IMR-90 (cell line): ENCODE measurements at regions not wholly inside any gene's neighbourhood (a gene's known extent, or its start where the extent isn't known, plus 50 kb on each side); places are given as distances from the start of the nearest gene placed in this dataset.

Source experiments
- ATAC-seq: fragments of 200-7000 bp; cut with Tn5 transposase; 2 replicates; pipeline ENCODE4 v1.9.1; 2020; ENCODE audit warnings: low read depth, mild to moderate bottlenecking, moderate library complexity
- BruUV-seq: library from RNA; stranded (reverse); fragments of 400-500 nt; replicated peaks from 2 replicates; lab custom pipeline; 2021; lab: Mats Ljungman, UMichigan
- CTCF ChIA-PET: fragments of 300-600 bp; formaldehyde crosslinking; extraction: SDS; loops from one replicate; lab custom pipeline; 2021; ENCODE audit warnings: antibody characterized with exemption; lab: Yijun Ruan, JAX
- POLR2A ChIA-PET: fragments of 300-600 bp; sonication (Branson Sonifier 250); formaldehyde crosslinking; loops from one replicate; lab custom pipeline; 2022; ENCODE audit warnings: antibody characterized with exemption; ENCODE audit not compliant: unreplicated experiment; lab: Charles Lee
- DNase-seq: peaks from one replicate; pipeline ENCODE4 v3.0.0; 2013
- H2AFZ ChIP-seq: replicated peaks from 2 replicates; pipeline ENCODE3; 2013; ENCODE audit warnings: low read length, mild to moderate bottlenecking; ENCODE audit not compliant: poor library complexity
- H2AK5ac ChIP-seq: 2 replicates; pipeline ENCODE4 v1.6.1; 2013; ENCODE audit warnings: low read depth, low read length, inconsistent platforms
- H2AK9ac ChIP-seq: replicated peaks from 2 replicates; pipeline ENCODE3; 2013; ENCODE audit warnings: mild to moderate bottlenecking, low read depth, low read length, moderate library complexity; ENCODE audit not compliant: poor library complexity
- H2BK120ac ChIP-seq: 2 replicates; pipeline ENCODE4 v1.6.1; 2013; ENCODE audit warnings: low read depth, low read length, inconsistent platforms
- H2BK15ac ChIP-seq: 3 replicates; pipeline ENCODE4 v1.6.1; 2013; ENCODE audit warnings: low read depth, low read length, inconsistent platforms
- H2BK20ac ChIP-seq: 2 replicates; pipeline ENCODE4 v1.6.1; 2013; ENCODE audit warnings: low read depth, mild to moderate bottlenecking, inconsistent platforms, low read length, moderate library complexity
- H2BK5ac ChIP-seq: 2 replicates; pipeline ENCODE4 v1.6.1; 2013; ENCODE audit warnings: mild to moderate bottlenecking, low read depth, low read length, inconsistent platforms; ENCODE audit not compliant: poor library complexity, severe bottlenecking
- H3K14ac ChIP-seq: replicated peaks from 2 replicates; pipeline ENCODE4 v1.6.1; 2013; ENCODE audit warnings: low read depth, low read length, inconsistent platforms
- H3K18ac ChIP-seq: 2 replicates; pipeline ENCODE4 v1.6.1; 2013; ENCODE audit warnings: low read depth, low read length, control low read depth
- H3K23ac ChIP-seq: 2 replicates; pipeline ENCODE4 v1.6.1; 2013; ENCODE audit warnings: low read depth, low read length, inconsistent platforms
- H3K27ac ChIP-seq: 2 replicates; pipeline ENCODE4 v1.5.1; 2013; ENCODE audit warnings: mild to moderate bottlenecking, control low read depth, low read length; ENCODE audit not compliant: insufficient read depth
- H3K27me3 ChIP-seq: 2 replicates; pipeline ENCODE4 v1.6.1; 2013; ENCODE audit warnings: low read length; ENCODE audit not compliant: control insufficient read depth, insufficient read depth
- H3K36me3 ChIP-seq: 2 replicates; pipeline ENCODE4 v1.6.1; 2013; ENCODE audit warnings: low read length, mixed read lengths; ENCODE audit not compliant: control insufficient read depth, insufficient read depth
- H3K4ac ChIP-seq: 2 replicates; pipeline ENCODE4 v1.6.1; 2013; ENCODE audit warnings: low read depth, low read length, inconsistent platforms
- H3K4me1 ChIP-seq: 2 replicates; pipeline ENCODE4 v1.6.1; 2013; ENCODE audit warnings: low read length, mixed read lengths; ENCODE audit not compliant: control insufficient read depth, insufficient read depth
- H3K4me2 ChIP-seq: 2 replicates; pipeline ENCODE4 v1.6.1; 2013; ENCODE audit warnings: low read depth, mild to moderate bottlenecking, control low read depth, low read length, moderate library complexity
- H3K4me3 ChIP-seq: 2 replicates; pipeline ENCODE4 v1.5.1; 2013; ENCODE audit warnings: low read depth, mild to moderate bottlenecking, control low read depth, low read length, moderate library complexity; ENCODE audit not compliant: insufficient read depth
- H3K56ac ChIP-seq: 2 replicates; pipeline ENCODE4 v1.6.1; 2013; ENCODE audit warnings: low read length, inconsistent platforms; ENCODE audit not compliant: insufficient read depth; ENCODE audit errors: extremely low read depth
- H3K79me1 ChIP-seq, 2 experiments: 2 replicates each; pipeline ENCODE4 v1.6.1; 2013; ENCODE audit warnings: low read length in 2 of 2, inconsistent platforms in 1 of 2, low read depth in 1 of 2
- H3K9ac ChIP-seq: 2 replicates; pipeline ENCODE4 v1.6.1; 2013; ENCODE audit warnings: low read depth, low read length, control low read depth
- H3K9me1 ChIP-seq: 2 replicates; pipeline ENCODE4 v1.6.1; 2013; ENCODE audit warnings: low read length, inconsistent platforms; ENCODE audit not compliant: insufficient read depth
- H3K9me3 ChIP-seq: 2 replicates; pipeline ENCODE4 v1.6.1; 2013; ENCODE audit warnings: low read length; ENCODE audit not compliant: control insufficient read depth, insufficient read depth
- H4K20me1 ChIP-seq: 2 replicates; pipeline ENCODE4 v1.6.1; 2013; ENCODE audit warnings: low read length, inconsistent platforms; ENCODE audit not compliant: insufficient read depth
- H4K5ac ChIP-seq: 2 replicates; pipeline ENCODE4 v1.6.1; 2013; ENCODE audit warnings: mild to moderate bottlenecking, low read depth, low read length, control low read depth
- H4K8ac ChIP-seq, 2 experiments: 2 replicates each; pipeline ENCODE4 v1.6.1; 2013; ENCODE audit warnings: low read depth in 2 of 2, low read length in 2 of 2, control low read depth in 1 of 2, inconsistent platforms in 1 of 2
- H4K91ac ChIP-seq: 2 replicates; pipeline ENCODE4 v1.6.1; 2013; ENCODE audit warnings: low read depth, low read length, inconsistent platforms; ENCODE audit not compliant: insufficient read depth
- CHD1 ChIP-seq: IDR thresholded peaks from 2 replicates; pipeline ENCODE4 v1.6.1; 2012; ENCODE audit warnings: low read depth, low read length, improper control_type of control experiment
- FOS ChIP-seq: fragments of 150-350 bp; IDR thresholded peaks from 2 replicates; pipeline ENCODE4 v1.6.1; 2016; ENCODE audit warnings: low read depth, low read length
- MAFK ChIP-seq: IDR thresholded peaks from 2 replicates; pipeline ENCODE4 v1.6.1; 2012; ENCODE audit warnings: low read depth, low read length, improper control_type of control experiment
- MAZ ChIP-seq: IDR thresholded peaks from 2 replicates; pipeline ENCODE4 v1.6.1; 2012; ENCODE audit warnings: low read depth, mild to moderate bottlenecking, low read length, improper control_type of control experiment, moderate library complexity, borderline replicate concordance
- NFE2L2 ChIP-seq: fragments of 150-350 bp; IDR thresholded peaks from 2 replicates; pipeline ENCODE4 v1.6.1; 2016; ENCODE audit warnings: low read depth, mild to moderate bottlenecking, low read length
- RAD21 ChIP-seq: IDR thresholded peaks from 2 replicates; pipeline ENCODE4 v1.6.1; 2012; ENCODE audit warnings: low read length, improper control_type of control experiment
- RCOR1 ChIP-seq: IDR thresholded peaks from 2 replicates; pipeline ENCODE4 v1.6.1; 2012; ENCODE audit warnings: mild to moderate bottlenecking, low read length, improper control_type of control experiment; ENCODE audit not compliant: insufficient replicate concordance
- RFX5 ChIP-seq: IDR thresholded peaks from 2 replicates; pipeline ENCODE4 v1.8.0; 2012; ENCODE audit warnings: low read depth, mild to moderate bottlenecking, low read length, moderate library complexity
- SMC3 ChIP-seq: fragments of 150-350 bp; IDR thresholded peaks from 2 replicates; pipeline ENCODE4 v1.6.1; 2016; ENCODE audit warnings: low read depth, mild to moderate bottlenecking, antibody characterized with exemption, low read length, moderate library complexity
- WGBS, 2 experiments: methylation state at CpG; one replicate each; pipeline versions ENCODE4 v1.1.5 to v1.1.7; 2013; ENCODE audit warnings: missing lambda C conversion rate in 2 of 2; ENCODE audit not compliant: insufficient read length in 1 of 2; ENCODE audit errors: extremely low coverage in 2 of 2; 5-methylcytosine and 5-hydroxymethylcytosine counted together
- dilution Hi-C: fragments of 300-500 bp; cut with HindIII; formaldehyde crosslinking; loops from one replicate; pipeline ENCODE4 v1.14.3; 2018; ENCODE audit warnings: low sequenced_read_pairs; ENCODE audit not compliant: unreplicated experiment
- in situ Hi-C: fragments of 300-500 bp; cut with MboI; formaldehyde crosslinking; loops from 3 replicates; pipeline ENCODE4 v1.14.3; 2019; ENCODE audit warnings: low sequenced_read_pairs, inconsistent platforms, mixed read lengths
- intact Hi-C: fragments of 100-400 bp; cut with micrococcal nuclease; formaldehyde crosslinking; loops from 2 replicates; pipeline ENCODE4 v1.10.0; 2022
- TF ChIP-seq, protein P1 (sequence below): fragments of 150-350 bp; IDR thresholded peaks from 2 replicates; pipeline ENCODE4 v1.6.1; 2016; ENCODE audit warnings: low read depth, mild to moderate bottlenecking, low read length, moderate library complexity, borderline replicate concordance
- TF ChIP-seq, protein P2 (sequence below): conservative IDR thresholded peaks from 2 replicates; pipeline ENCODE4 v1.5.1; 2012; ENCODE audit warnings: mild to moderate bottlenecking, low read depth, low read length, improper control_type of control experiment
- TF ChIP-seq, protein P3 (sequence below): fragments of 150-350 bp; IDR thresholded peaks from 2 replicates; pipeline ENCODE4 v1.6.1; 2017; ENCODE audit warnings: mild to moderate bottlenecking, antibody characterized with exemption, low read length, low read depth

DNA sequence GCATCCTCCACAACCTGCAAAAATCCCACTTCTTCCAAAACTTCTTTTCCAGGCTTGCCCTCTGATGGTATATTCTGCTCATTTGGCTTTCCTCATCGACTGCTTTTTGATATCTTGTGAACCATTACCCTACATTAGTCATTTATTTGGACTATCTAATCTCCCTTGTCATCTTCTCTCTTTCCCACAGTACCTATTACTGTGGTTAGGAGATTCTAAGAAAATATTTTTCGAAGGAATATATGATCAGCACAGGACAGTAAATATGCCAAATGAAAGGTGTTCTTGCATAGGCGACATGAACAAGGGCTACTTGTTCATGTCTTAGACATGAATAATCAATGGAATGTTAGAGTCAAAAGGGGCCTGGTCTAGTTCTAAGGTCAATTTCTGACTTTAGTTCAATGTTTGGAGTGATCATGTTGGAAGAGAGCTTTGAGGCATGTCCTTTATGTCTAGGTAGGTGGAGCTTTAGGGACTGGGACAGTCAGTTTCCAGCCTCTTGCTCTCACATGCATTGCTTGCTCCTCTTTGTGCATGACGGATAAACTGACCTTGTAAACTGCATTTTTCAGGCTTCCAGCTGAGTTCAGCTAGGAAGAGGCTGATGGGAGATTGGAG is 243.4 kb upstream of the RPS23 start:
- Histone ChIP-seq H3K56ac (no peak overlapping the region), H2BK15ac (no peak overlapping the region), H3K79me1 (no peaks in the 10 kb centered on the region), H2AK9ac (no peak overlapping the region), H2AK5ac (no peak overlapping the region), H3K4me3 (no peak overlapping the region), H3K18ac (no peak overlapping the region), H2BK5ac (no peak overlapping the region), H3K23ac (no peak overlapping the region), H3K36me3 (no peaks in the 10 kb centered on the region), H3K4ac (no peak overlapping the region), H4K5ac (no peak overlapping the region), H3K27me3 (peaks cover 7% of the 10 kb centered on the region), H3K9ac (no peak overlapping the region), H4K91ac (no peak overlapping the region), H4K8ac (no peak overlapping the region), H2BK20ac (no peak overlapping the region), H4K20me1 (no peaks in the 10 kb centered on the region), H3K9me1 (no peaks in the 10 kb centered on the region), H3K9me3 (no peaks in the 10 kb centered on the region), H2AFZ (no peak overlapping the region), H3K4me2 (no peak overlapping the region), H2BK120ac (no peak overlapping the region), H3K14ac (no peak overlapping the region), H3K4me1 (no peaks in the 10 kb centered on the region), H3K27ac (no peak overlapping the region)
- WGBS, 2 experiments: 100% methylated on average over 1 of the region's 4 CpGs; no CpG with 5 or more reads in 1 of the 2 experiments
- ChIA-PET POLR2A (no interaction called here), CTCF (no interaction called here)
- no peak for ATAC-seq
- DNase-seq: no peak
- intact Hi-C loops: no loop called here
- BruUV-seq: no TSS peak
- TF ChIP-seq FOS: no peak
- no peak for TF ChIP-seq MAFK
- TF ChIP-seq RFX5: no peak
- TF ChIP-seq, protein P1, sequence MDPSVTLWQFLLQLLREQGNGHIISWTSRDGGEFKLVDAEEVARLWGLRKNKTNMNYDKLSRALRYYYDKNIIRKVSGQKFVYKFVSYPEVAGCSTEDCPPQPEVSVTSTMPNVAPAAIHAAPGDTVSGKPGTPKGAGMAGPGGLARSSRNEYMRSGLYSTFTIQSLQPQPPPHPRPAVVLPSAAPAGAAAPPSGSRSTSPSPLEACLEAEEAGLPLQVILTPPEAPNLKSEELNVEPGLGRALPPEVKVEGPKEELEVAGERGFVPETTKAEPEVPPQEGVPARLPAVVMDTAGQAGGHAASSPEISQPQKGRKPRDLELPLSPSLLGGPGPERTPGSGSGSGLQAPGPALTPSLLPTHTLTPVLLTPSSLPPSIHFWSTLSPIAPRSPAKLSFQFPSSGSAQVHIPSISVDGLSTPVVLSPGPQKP: no peak
- no peak for TF ChIP-seq RAD21
- no peak for TF ChIP-seq SMC3
- no peak for TF ChIP-seq CHD1
- TF ChIP-seq RCOR1: no peak
- TF ChIP-seq, protein P2, sequence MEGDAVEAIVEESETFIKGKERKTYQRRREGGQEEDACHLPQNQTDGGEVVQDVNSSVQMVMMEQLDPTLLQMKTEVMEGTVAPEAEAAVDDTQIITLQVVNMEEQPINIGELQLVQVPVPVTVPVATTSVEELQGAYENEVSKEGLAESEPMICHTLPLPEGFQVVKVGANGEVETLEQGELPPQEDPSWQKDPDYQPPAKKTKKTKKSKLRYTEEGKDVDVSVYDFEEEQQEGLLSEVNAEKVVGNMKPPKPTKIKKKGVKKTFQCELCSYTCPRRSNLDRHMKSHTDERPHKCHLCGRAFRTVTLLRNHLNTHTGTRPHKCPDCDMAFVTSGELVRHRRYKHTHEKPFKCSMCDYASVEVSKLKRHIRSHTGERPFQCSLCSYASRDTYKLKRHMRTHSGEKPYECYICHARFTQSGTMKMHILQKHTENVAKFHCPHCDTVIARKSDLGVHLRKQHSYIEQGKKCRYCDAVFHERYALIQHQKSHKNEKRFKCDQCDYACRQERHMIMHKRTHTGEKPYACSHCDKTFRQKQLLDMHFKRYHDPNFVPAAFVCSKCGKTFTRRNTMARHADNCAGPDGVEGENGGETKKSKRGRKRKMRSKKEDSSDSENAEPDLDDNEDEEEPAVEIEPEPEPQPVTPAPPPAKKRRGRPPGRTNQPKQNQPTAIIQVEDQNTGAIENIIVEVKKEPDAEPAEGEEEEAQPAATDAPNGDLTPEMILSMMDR: no peak
- TF ChIP-seq NFE2L2: no peak
- TF ChIP-seq, protein P3, sequence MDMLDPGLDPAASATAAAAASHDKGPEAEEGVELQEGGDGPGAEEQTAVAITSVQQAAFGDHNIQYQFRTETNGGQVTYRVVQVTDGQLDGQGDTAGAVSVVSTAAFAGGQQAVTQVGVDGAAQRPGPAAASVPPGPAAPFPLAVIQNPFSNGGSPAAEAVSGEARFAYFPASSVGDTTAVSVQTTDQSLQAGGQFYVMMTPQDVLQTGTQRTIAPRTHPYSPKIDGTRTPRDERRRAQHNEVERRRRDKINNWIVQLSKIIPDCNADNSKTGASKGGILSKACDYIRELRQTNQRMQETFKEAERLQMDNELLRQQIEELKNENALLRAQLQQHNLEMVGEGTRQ: no peak
- TF ChIP-seq MAZ: no peak
- dilution Hi-C loops: no loop called here
- in situ Hi-C loops: no loop called here
